ENCODE measurements at regions not wholly inside any gene's neighbourhood (a gene's known extent, or its start where the extent isn't known, plus 50 kb on each side); places are given as distances from the start of the nearest gene placed in this dataset.

GRCh38 chr15:69997161-69997485, 100.6 kb downstream of the TLE3 start:
- DNase-seq, result no peak

All from stimulated activated CD4-positive, alpha-beta T cell treated with anti-CD3 and anti-CD28 coated beads, Interleukin-4, amount 100 ng/mL, for 1 hour (primary cell).